H9 (cell line): ENCODE measurements at regions not wholly inside any gene's neighbourhood (a gene's known extent, or its start where the extent isn't known, plus 50 kb on each side); places are given as distances from the start of the nearest gene placed in this dataset.

Source experiments
- DNase-seq: peaks from one replicate; pipeline ENCODE4 v3.0.0-alpha.2; 2017
- H2AFZ ChIP-seq: one replicate; pipeline ENCODE4 v1.6.1; 2013; ENCODE audit warnings: mild to moderate bottlenecking, low read length, control low read depth, moderate library complexity
- H2AK5ac ChIP-seq: 2 replicates; pipeline ENCODE4 v1.6.1; 2013; ENCODE audit warnings: low read length, control low read depth, mixed read lengths; ENCODE audit not compliant: insufficient read length
- H2BK120ac ChIP-seq: one replicate; pipeline ENCODE4 v1.6.1; 2013; ENCODE audit warnings: low read depth, mild to moderate bottlenecking, low read length, control low read depth, inconsistent platforms; ENCODE audit not compliant: poor library complexity, severe bottlenecking
- H2BK12ac ChIP-seq: 2 replicates; pipeline ENCODE4 v1.6.1; 2013; ENCODE audit warnings: low read length, control low read depth, mixed read lengths, low read depth; ENCODE audit not compliant: insufficient read length
- H2BK15ac ChIP-seq: 2 replicates; pipeline ENCODE4 v1.6.1; 2013; ENCODE audit warnings: low read depth, low read length, control low read depth
- H2BK20ac ChIP-seq: one replicate; pipeline ENCODE4 v1.6.1; 2013; ENCODE audit warnings: low read depth, mild to moderate bottlenecking, low read length, control low read depth, inconsistent platforms; ENCODE audit not compliant: poor library complexity, severe bottlenecking
- H2BK5ac ChIP-seq: 2 replicates; pipeline ENCODE4 v1.6.1; 2013; ENCODE audit warnings: low read length, control low read depth, mixed read lengths; ENCODE audit not compliant: insufficient read length
- H3K14ac ChIP-seq: 2 replicates; pipeline ENCODE4 v1.6.1; 2013; ENCODE audit warnings: low read length, control low read depth; ENCODE audit not compliant: insufficient read depth
- H3K18ac ChIP-seq: 2 replicates; pipeline ENCODE4 v1.6.1; 2013; ENCODE audit warnings: low read depth, mild to moderate bottlenecking, mixed read lengths, low read length, control low read depth; ENCODE audit not compliant: insufficient read length
- H3K23ac ChIP-seq: 2 replicates; pipeline ENCODE4 v1.6.1; 2013; ENCODE audit warnings: low read length, control low read depth, mixed read lengths, low read depth; ENCODE audit not compliant: insufficient read length
- H3K23me2 ChIP-seq: 2 replicates; pipeline ENCODE4 v1.6.1; 2013; ENCODE audit warnings: low read depth, mild to moderate bottlenecking, mixed read lengths, low read length, control low read depth; ENCODE audit not compliant: insufficient read length, poor library complexity, severe bottlenecking
- H3K27ac ChIP-seq: 2 replicates; pipeline ENCODE4 v1.5.1; 2013; ENCODE audit warnings: low read length, control low read depth, mixed read lengths, low read depth; ENCODE audit not compliant: insufficient read length
- H3K27me3 ChIP-seq: 2 replicates; pipeline ENCODE4 v1.6.1; 2013; ENCODE audit warnings: low read length, control low read depth, inconsistent platforms; ENCODE audit not compliant: insufficient read depth
- H3K4ac ChIP-seq: 2 replicates; pipeline ENCODE4 v1.6.1; 2013; ENCODE audit warnings: low read depth, mild to moderate bottlenecking, control low read depth, inconsistent platforms, low read length, moderate library complexity
- H3K4me1 ChIP-seq: 2 replicates; pipeline ENCODE4 v1.6.1; 2013; ENCODE audit warnings: low read length, control low read depth, inconsistent platforms; ENCODE audit not compliant: insufficient read depth
- H3K4me2 ChIP-seq: 2 replicates; pipeline ENCODE4 v1.6.1; 2013; ENCODE audit warnings: low read length, control low read depth, mixed read lengths; ENCODE audit not compliant: insufficient read length, insufficient read depth
- H3K56ac ChIP-seq: 2 replicates; pipeline ENCODE4 v1.6.1; 2013; ENCODE audit warnings: low read depth, mild to moderate bottlenecking, mixed read lengths, low read length, control low read depth; ENCODE audit not compliant: insufficient read length
- H3K79me1 ChIP-seq: 2 replicates; pipeline ENCODE4 v1.6.1; 2013; ENCODE audit warnings: low read depth, mild to moderate bottlenecking, moderate library complexity, low read length, control low read depth, inconsistent platforms; ENCODE audit not compliant: insufficient read depth, poor library complexity, severe bottlenecking
- H3K79me2 ChIP-seq: 2 replicates; pipeline ENCODE4 v1.6.1; 2013; ENCODE audit warnings: low read length, control low read depth, inconsistent platforms; ENCODE audit not compliant: insufficient read depth
- H3K9ac ChIP-seq: 2 replicates; pipeline ENCODE4 v1.6.1; 2013; ENCODE audit warnings: low read length, control low read depth, mixed read lengths; ENCODE audit not compliant: insufficient read length; ENCODE audit errors: extremely low read depth
- H3K9me3 ChIP-seq: one replicate; pipeline ENCODE4 v1.6.1; 2013; ENCODE audit warnings: low read depth, low read length, inconsistent platforms; ENCODE audit not compliant: control insufficient read depth
- H3T11ph ChIP-seq: one replicate; pipeline ENCODE4 v1.6.1; 2013; ENCODE audit warnings: mild to moderate bottlenecking, low read length, control low read depth, inconsistent platforms
- H4K20me1 ChIP-seq: one replicate; pipeline ENCODE4 v1.6.1; 2013; ENCODE audit not compliant: control insufficient read depth, insufficient read length, insufficient read depth
- H4K5ac ChIP-seq: 2 replicates; pipeline ENCODE4 v1.6.1; 2013; ENCODE audit warnings: low read depth, mild to moderate bottlenecking, mixed read lengths, low read length, control low read depth; ENCODE audit not compliant: insufficient read length
- H4K8ac ChIP-seq: replicated peaks from 2 replicates; pipeline ENCODE4 v1.6.1; 2013; ENCODE audit warnings: low read length, control low read depth, mixed read lengths, low read depth; ENCODE audit not compliant: insufficient read length
- H4K91ac ChIP-seq: 2 replicates; pipeline ENCODE4 v1.6.1; 2013; ENCODE audit warnings: low read depth, mild to moderate bottlenecking, moderate library complexity, mixed read lengths, low read length, control low read depth; ENCODE audit not compliant: insufficient read length
- H3K27ac Mint-ChIP-seq, 3 experiments: 2 replicates in 2 of 3; 3 replicates in 1 of 3; pipeline ENCODE4 v1.8.0; 2020 to 2021; ENCODE audit warnings: mixed read lengths in 3 of 3, mild to moderate bottlenecking in 1 of 3, moderate library complexity in 1 of 3
- H3K27me3 Mint-ChIP-seq: 2 replicates; pipeline ENCODE4 v1.8.0; 2021; ENCODE audit warnings: low read depth, mild to moderate bottlenecking, moderate library complexity, mixed read lengths
- H3K36me3 Mint-ChIP-seq, 3 experiments: 2 replicates in 2 of 3; 3 replicates in 1 of 3; pipeline ENCODE4 v1.8.0; 2020 to 2021; ENCODE audit warnings: low read depth in 3 of 3, mixed read lengths in 3 of 3; ENCODE audit not compliant: insufficient read depth in 1 of 3
- H3K4me1 Mint-ChIP-seq, 2 experiments: 2 replicates each; pipeline ENCODE4 v1.8.0; 2020; ENCODE audit warnings: mixed read lengths in 2 of 2
- H3K4me3 Mint-ChIP-seq, 2 experiments: 2 replicates in 1 of 2; 3 replicates in 1 of 2; pipeline ENCODE4 v1.8.0; 2020 to 2021; ENCODE audit warnings: mild to moderate bottlenecking in 2 of 2, mixed read lengths in 2 of 2, moderate library complexity in 1 of 2
- H3K9me3 Mint-ChIP-seq, 2 experiments: 2 replicates in 1 of 2; 3 replicates in 1 of 2; pipeline ENCODE4 v1.8.0; 2020; ENCODE audit warnings: mild to moderate bottlenecking in 2 of 2, mixed read lengths in 2 of 2, moderate library complexity in 1 of 2
- WGBS: extraction: QIAGEN DNeasy Blood & Tissue Kit; methylation state at CpG from one replicate; pipeline ENCODE4 v1.1.7; 2013; ENCODE audit warnings: missing lambda C conversion rate, low lambda C conversion rate, mixed read lengths; ENCODE audit not compliant: insufficient read length; ENCODE audit errors: extremely low coverage; 5-methylcytosine and 5-hydroxymethylcytosine counted together
- TF ChIP-seq, protein P1 (sequence below): fragments of 200-600 bp; sonication (generic); conservative IDR thresholded peaks from 3 replicates; pipeline ENCODE4 v1.8.0; 2021; ENCODE audit warnings: antibody characterized with exemption, mild to moderate bottlenecking

DNA sequence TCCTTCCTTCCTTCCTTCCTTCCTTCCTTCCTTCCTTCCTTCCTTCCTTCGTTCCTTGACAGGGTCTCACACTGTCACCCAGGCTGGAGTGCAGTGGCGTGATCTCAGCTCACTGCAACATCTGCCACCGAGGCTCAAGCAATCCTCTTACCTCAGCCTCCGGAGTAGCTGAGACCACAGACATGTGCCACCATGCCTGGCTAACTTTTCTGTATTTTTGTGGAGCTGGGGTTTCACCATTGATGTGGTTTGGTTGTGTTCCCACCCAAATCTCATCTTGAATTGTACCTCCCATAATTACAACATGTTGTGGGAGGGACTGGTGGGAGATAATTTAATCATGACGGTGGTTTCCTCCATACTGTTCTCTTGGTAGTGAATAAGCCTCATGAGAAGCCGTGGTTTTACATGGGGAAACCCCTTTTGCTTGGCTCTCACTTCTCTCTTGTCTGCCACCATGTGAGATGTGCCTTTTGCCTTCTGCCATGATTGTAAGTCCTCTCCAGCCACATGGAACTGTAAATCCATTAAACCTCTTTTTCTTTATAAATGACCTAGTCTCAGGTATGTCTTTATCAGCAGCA is 90.3 kb upstream of the MPHOSPH6 start:
- Histone ChIP-seq H4K91ac (no peak overlapping the region), H2BK120ac (no peak overlapping the region), H3K9ac (no peak overlapping the region), H2BK15ac (no peak overlapping the region), H3K4me2 (no peak overlapping the region), H2AFZ (no peak overlapping the region), H3K27ac (no peak overlapping the region), H2AK5ac (no peak overlapping the region), H4K20me1 (no peaks in the 10 kb centered on the region), H3T11ph (no peak overlapping the region), H3K9me3 (no peaks in the 10 kb centered on the region), H2BK12ac (no peak overlapping the region), H3K4ac (no peak overlapping the region), H3K56ac (no peak overlapping the region), H3K23me2 (no peaks in the 10 kb centered on the region), H3K23ac (no peak overlapping the region), H3K79me1 (no peaks in the 10 kb centered on the region), H3K18ac (no peak overlapping the region), H3K14ac (no peak overlapping the region), H3K79me2 (no peaks in the 10 kb centered on the region), H3K27me3 (no peaks in the 10 kb centered on the region), H4K5ac (no peak overlapping the region), H2BK5ac (no peak overlapping the region), H3K4me1 (no peaks in the 10 kb centered on the region), H2BK20ac (no peak overlapping the region), H4K8ac (no peak overlapping the region)
- Mint-ChIP-seq H3K4me3 (no peak overlapping the region), H3K27ac (no peak overlapping the region), H3K36me3 (no peaks in the 10 kb centered on the region), H3K9me3 (no peaks in the 10 kb centered on the region), H3K27me3 (peaks cover 17% of the 10 kb centered on the region), H3K4me1 (peaks cover 0 to 5% of the 10 kb centered on the region in 2 experiments; a peak in 3 of 4 replicates)
- WGBS, result no CpG with 5 or more reads among the region's 6 CpGs
- DNase-seq, result no peak
- TF ChIP-seq, protein P1, sequence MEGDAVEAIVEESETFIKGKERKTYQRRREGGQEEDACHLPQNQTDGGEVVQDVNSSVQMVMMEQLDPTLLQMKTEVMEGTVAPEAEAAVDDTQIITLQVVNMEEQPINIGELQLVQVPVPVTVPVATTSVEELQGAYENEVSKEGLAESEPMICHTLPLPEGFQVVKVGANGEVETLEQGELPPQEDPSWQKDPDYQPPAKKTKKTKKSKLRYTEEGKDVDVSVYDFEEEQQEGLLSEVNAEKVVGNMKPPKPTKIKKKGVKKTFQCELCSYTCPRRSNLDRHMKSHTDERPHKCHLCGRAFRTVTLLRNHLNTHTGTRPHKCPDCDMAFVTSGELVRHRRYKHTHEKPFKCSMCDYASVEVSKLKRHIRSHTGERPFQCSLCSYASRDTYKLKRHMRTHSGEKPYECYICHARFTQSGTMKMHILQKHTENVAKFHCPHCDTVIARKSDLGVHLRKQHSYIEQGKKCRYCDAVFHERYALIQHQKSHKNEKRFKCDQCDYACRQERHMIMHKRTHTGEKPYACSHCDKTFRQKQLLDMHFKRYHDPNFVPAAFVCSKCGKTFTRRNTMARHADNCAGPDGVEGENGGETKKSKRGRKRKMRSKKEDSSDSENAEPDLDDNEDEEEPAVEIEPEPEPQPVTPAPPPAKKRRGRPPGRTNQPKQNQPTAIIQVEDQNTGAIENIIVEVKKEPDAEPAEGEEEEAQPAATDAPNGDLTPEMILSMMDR, result no peak
